NCI-H146 treated with DMSO at 0.1 percent for 48 hours (cell line): ENCODE measurements at regions not wholly inside any gene's neighbourhood (a gene's known extent, or its start where the extent isn't known, plus 50 kb on each side); places are given as distances from the start of the nearest gene placed in this dataset.
"Not testable (repeated sequence)": the region's sequence is repeated elsewhere in the genome, so short reads cannot be mapped to it uniquely, and the experiment has no call there.

ENCODE experiments used
- DNase-seq: peaks from one replicate; lab custom pipeline; 2025; ENCODE audit not compliant: unreplicated experiment; lab: John Stamatoyannopoulos, UW

DNA sequence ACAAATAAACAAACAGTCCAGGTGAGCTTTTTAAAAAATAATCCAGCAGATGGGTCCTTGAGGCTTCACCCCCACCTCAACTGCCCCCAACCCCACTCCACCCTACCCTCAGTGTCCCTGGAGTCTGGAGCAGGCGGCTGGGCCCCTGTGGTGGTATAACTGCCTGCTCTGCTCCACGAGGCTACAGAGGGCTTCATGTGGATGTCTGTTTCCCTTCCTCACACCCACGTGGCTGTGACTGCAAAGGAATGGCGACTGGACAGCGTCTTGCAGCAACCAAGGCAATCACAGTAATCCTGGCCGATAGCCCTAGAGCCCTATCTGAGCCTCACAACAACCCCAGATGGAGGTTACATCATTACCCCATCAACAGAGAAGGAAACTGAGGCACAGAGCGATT, 76.5 kb downstream of the SLC2A10 start:
- no peak for DNase-seq

DNA sequence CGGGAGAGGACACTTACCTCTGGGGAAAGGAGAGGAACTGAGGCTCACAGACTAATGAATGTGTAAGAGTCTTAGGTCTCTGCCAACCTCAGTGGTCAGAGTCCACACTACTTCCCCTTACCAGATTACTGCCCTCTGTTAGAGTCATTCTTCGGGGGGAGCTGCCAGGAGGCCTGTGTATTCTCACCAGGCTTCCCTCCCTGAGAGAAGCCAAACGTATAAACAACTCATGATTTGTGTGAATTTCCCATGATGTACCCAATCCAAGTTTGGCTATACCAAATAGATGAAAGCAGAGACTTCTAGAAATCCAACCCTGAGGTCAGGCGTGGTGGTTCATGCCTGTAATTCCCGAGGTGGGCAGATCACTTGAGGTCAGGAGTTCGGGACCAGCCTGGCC, 77.1 kb downstream of the SLC2A10 start:
- no peak for DNase-seq

DNA sequence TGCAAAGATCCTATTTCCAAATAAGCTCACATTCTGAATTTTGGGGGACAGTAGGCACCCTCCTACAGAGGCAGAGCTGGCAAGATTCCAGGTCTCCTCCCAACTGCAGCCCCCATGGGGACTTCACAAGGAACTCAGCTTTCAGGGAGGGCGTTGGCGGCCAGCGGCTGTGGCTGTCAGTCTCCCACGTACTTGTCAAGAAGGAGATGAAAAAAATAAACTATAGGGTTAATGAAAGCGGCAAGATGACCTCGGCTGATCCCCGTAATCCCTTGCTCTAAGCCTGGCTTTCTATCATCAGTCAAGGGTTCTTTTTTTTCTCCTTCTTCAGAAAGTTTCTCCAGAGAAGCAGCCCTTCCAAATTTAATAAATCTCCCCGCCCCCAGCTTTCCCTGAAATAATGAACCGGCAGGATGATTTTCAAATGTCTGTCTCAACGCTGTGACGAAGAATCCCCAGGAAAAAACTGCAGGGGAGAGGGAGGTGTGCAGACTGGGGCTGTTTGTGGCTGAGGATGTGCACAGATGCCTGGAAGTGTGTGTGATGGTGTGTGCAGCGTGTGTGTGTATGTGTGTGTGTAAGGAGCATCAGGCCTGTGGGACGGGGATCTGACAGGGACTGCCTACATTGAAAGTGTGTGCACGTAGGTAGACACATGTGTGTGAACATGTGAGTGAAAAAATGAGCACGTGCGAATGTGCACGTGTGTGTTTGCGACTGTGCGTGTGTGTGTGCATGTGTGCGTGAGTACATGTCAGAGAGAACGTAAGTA, 78.7 kb downstream of the SLC2A10 start:
- DNase-seq = no peak

DNA sequence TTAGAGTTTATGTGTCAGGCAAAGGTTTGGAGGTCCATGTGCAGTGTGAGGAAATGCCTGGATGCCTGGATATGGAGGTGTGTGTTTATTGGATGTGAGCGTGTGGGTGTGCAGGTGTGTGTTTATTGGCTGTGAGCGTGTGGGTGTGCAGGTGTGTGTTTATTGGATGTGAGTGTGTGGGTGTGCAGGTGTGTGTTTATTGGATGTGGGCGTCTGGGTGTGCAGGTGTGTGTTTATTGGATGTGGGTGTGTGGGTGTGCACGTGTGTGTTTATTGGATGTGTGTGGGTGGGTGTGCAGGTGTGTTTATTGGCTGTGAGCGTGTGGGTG, 79.3 kb downstream of the SLC2A10 start:
- not testable (repeated sequence) for DNase-seq

DNA sequence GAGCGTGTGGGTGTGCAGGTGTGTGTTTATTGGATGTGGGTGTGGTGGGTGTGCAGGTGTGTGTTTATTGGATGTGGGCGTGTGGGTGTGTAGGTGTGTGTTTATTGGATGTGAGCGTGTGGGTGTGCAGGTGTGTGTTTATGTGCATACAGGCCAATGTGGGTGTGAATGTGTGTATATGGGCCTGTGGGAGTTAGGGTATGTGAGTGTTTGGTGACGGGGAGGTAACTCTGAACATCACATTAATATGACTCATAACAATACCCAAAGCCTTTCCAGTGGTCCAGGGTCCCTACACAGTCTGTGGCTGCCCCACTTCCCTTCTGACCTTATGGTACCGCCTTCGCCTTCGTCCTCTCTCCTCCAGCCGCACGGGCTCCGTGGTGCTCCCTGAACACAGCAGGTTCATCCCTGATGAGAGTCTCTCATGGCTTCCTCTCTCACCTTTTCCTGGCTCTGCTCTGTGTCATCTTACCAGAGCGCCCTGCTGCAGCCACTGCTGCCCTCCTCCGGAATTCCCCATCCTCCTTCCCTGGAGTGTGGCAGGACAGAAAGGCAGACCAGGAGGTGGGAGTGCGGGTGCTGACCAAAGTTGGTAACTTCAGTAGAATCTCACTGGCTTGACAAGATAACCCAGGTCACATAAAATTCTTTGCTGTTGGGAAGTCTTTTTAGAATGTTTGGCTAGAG, 80.0 kb downstream of the SLC2A10 start:
- no peak for DNase-seq

DNA sequence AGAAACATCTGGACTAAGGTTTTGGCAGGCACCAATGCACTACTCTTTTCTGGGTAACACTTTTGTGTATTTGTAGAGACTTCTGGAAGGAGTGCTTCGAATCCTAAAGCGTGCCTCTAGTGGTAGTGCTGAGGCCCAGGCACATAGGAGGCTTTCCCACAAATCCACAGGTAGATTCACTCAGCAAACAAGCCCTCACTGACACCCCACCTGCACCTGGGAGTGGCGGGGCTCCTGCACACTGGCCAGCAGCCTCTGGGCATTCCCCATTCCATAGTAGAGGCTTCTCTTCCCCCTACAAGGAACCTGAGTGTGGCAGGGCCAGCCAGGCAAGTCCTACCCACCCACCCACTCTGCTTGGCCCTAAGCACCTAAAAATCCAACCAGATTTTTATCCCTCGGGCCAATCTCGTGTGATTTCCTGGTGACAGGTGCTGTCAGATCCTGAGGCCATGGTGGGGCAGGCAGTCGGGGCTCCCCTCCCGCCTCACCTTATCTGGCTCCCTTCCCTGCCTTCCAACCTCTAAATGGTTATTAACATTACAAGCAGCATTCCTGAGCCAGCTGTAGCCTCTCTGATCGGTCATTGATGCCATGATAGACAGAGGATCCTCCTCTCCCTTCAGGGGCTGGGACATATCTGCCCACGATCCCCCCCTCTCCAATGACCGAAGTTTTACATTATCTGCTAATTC, 82.4 kb downstream of the SLC2A10 start:
- DNase-seq = no peak

DNA sequence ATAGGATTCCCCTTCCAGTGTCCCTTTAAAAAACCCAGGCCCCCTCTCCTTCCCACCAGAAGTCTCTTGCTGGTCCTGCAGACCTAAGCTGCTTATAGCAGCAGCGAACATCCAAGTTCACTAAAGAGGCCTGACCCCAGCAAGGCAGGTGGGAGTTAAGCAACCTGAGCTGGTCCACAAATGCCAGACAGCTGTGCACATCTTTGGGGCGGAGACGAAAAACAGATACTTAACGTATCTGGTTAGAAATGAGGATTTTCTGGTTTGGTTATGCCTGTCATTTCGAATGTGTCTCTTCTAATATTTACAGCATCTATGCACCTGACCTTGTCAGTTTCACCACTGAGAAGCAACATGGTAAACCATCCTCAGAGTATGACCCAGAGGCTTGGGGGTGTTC, 87.8 kb downstream of the SLC2A10 start:
- no peak for DNase-seq

DNA sequence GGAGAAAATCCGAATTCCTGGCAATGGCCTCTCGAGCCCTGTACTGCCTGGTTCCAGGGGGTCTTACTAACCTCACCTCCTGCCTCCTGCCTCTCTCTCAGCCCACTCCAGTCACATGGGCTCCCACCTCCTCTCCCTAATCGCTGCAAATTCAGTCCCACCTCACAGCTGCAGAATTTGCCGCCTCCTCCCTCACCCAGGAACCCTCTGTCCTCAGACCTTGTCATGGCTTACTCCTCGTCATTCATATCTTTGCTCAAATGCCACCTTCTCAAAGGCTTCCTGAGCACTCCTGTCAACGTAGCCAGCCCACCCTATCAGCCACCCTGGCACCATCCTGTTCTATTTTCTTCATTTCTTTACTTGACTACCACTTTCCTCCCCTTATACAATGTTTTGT, 89.0 kb downstream of the SLC2A10 start:
- no peak for DNase-seq

DNA sequence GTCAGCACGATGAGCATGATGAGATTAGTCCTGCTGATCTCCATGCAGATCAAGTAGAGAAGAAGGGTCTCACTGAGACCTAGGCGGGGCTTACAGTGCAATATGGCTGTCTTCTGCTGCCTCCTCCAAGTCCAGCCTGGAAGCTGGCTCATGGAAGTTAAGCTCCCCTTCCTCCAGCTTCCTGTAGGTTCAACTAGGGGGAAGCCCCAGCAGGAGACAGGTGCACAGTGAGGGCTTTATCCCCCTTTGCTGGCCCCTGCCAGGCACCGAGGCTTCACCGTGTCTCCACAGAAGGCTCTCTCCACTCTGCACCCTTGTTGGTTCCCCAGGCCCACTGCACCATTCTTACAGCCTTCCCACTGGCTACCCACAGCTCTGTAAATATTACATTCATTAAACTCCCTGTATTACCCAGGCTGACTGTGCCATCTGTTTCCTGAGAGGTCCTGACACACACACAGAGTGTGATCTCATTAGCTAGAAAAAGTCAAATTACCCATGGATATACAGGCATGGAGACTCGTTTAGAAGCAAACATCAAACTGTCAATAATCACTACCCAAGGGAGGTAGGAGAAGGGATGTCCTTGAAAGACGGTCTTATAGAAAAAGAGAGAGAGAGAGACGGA, 90.4 kb downstream of the SLC2A10 start:
- peak; percentile 83 for DNase-seq

DNA sequence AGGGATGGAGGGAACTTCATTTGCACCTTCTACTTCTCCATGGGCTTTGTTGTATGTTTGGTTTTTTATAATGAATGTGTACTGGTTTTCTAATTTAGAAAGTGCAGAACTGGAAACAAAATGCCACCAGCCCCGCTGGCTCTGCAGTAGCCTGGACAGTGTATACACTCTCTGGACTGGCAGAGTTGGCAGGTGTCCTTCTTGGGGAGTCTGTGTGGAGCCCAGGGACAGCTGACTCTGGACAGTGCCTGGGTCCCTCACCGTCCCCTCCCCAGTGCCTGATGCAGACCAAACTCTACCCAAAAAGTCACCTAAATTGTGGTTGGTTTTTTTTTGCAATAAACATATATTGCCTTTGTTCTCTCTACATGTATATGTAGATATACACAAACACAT, 91.0 kb downstream of the SLC2A10 start:
- DNase-seq = no peak

DNA sequence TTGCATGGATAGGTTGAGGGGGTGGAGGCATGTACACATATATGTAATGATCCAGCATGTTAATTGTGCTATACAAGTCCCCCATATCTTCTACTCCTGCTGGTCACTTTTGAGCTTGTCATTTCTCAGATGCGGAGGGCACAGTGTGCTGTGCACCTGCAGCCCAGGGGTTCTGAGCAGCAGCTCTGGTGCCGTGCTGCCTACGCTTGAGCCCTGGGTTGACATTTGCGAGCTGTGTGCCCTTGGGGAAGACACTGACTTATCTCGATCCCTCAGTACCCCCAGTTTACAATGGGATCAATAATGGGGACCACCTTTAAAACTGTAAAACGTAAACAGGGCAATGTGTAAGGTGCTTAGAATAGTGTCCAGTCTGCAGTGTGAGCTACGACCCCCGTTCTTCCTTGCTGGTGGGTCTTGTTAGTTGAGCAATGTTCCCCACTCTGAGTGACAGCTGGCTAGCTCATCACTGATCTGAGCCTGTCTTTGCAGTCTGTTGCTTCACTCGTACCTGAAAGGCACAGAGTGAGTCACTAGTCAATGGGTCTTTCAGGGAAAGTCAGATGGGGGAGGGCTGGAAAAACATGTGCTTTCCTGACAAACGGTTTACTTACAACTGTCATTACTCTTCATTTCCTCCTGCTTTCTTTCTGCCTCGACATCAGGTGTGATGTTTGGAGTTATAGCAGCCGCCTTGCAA, 91.7 kb downstream of the SLC2A10 start:
- DNase-seq = no peak

DNA sequence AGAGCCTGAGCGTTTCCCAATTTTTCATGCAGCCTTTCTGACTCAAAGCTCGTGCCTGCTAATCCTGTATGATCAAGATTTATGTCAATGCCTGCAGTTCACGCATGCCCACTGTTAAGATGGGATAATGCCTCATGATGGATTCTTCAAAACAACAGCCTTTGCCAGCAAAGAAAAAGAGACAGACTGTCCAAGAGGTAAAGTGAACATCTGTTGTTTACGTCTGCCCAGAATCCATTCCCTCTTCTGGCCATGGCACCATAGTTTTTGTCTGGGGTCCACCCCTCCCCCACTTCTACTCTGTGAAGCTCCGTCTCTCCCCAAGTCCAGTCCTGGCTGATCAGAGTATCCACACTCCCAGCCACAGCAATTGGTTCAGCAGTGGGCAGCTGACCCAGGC, 91.9 kb upstream of the EYA2 start:
- DNase-seq = no peak

DNA sequence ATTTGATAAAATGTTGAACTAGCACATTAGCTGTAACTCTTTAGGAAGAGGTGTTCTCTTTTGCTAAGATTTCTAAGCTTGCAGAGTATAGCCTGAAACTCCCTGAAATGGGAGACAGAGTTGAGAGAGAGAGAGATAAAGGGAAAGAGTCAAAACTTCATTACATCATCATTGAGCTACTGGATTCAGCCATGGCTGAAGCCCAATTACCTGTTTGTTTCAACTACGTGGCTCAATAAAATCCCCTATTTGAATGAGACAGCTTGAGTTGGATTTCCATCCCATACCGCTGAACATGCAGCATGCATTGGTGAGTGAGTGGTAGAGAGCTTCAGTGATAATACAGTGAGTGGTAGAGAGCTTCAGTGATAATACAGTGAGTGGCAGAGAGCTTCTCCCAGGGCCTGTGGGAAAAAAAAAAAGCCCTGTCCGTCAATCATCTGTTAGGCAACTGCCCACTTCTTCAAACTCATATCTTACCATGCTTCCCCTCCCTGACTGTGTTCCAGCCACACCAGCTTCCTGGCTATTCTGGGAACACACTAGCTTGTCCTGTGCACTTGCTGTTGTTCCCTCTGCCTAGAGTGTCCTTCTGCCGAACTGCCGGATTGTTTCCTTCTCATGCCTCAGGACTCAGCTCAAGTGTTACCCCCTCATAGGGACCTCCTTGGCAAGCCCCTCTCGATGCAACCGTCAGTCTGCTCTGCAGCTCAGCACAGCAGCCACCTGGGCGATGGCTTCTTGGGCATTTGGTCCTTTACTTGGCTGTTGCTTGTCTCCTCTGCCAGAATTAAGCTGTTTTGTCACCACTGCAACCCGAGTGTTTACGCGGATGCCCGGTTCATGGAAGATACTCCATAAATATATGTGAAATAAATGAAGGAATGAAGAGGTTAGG, 91.3 kb upstream of the EYA2 start:
- DNase-seq = no peak

DNA sequence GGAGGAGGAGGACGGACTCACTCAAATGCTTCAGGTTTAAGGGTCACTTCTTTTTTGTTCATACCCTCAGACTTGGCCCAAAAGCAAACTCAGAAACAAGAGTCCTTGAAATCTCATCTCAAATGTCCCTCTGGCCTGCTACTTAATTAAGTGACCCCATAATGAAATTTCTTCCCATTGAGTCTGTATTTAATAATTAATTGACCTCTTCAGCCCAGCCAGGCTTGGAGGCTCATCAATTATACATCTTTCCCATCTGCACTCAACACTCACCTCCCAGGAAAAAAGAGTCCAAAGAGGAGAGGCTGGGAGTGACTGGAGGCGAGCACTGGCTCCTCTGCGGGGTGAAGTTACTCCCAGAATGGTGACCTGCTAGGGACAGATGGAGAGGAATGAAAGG, 90.5 kb upstream of the EYA2 start:
- DNase-seq = no peak

DNA sequence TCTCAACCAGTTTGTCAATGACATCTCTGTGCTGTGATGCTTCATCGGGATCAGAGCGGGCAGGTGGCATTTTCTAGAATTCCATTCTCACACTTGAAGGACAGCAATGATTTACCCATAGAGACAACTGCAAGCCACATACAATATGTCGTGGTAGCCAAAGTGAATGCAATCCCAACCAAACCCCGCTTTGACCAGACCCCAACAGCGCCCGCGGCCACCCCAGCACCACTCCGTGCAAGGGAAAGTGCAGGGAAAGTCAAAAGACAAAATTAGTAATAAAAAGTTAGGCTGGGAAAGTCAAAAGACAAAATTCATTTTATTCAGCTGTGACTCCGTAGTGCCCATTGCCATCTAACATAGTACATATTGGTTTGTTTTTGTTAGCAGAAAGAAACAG, 88.8 kb upstream of the EYA2 start:
- no peak for DNase-seq

DNA sequence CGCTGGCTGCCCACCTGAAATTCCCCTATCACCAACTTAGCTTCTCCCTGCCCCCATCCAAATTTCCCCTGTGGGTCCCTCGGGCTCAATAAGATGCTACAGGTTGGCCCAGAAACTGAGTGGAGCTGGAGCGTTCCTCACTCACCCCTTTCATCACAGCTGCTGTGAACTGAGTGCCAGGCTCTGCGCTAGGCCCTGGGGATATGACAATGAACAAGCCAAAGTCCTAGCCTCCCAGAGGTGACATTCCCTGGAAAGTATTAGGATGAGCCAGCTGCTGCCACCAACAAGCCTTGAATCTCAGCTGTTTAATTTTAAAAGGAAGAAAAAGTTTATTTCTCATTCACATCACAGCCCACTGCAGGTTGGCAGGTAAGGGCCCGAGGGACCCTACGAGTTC, 86.6 kb upstream of the EYA2 start:
- DNase-seq = no peak

DNA sequence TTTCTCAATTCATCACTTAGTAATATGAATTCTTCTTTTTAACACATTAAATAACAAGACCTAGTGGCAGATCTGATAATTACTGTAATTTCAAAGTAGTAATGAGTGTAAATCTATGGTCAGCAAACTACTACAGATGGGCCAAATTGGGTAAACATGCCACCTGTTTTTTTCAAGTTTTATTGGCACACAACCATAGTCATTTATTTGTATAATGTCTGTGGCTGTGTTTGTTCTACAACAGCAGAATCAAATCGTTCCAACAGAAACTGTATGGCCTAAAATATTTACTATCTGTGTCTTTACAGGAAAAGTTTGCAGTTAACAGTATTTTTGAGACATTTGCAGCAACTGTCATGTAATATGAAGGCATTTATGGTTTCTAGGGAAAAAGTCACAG, 86.1 kb upstream of the EYA2 start:
- DNase-seq = peak; percentile 58

DNA sequence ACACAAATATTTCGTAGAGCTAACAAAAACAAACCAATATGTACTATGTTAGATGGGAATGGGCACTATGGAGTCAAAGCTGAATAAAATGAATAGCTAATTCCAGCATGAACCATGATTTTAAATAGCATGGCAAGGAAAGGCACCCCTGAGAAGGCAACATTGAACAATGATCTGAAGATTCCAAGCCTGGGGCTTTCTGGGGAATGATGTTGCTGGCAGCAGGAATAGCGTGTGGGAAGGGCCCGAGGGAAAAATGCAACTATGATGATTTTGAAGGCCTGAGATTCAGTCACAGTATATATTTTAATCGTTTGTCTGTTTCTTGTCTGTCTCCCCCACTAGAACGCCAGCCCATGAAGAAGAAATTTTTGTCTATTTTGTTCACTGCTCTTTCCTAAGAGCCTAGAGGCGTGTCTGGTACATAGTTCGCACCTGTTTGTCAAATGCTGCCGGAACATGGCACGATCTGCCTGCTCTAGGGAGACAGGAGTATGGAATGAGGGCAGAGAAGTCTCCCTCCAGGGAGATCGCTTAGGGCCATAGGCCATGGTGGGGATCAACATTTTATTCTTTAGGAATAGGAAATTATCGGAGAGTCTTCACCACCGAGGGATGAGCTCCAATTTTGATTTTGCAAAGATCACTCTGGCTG, 84.8 kb upstream of the EYA2 start:
- no peak for DNase-seq

DNA sequence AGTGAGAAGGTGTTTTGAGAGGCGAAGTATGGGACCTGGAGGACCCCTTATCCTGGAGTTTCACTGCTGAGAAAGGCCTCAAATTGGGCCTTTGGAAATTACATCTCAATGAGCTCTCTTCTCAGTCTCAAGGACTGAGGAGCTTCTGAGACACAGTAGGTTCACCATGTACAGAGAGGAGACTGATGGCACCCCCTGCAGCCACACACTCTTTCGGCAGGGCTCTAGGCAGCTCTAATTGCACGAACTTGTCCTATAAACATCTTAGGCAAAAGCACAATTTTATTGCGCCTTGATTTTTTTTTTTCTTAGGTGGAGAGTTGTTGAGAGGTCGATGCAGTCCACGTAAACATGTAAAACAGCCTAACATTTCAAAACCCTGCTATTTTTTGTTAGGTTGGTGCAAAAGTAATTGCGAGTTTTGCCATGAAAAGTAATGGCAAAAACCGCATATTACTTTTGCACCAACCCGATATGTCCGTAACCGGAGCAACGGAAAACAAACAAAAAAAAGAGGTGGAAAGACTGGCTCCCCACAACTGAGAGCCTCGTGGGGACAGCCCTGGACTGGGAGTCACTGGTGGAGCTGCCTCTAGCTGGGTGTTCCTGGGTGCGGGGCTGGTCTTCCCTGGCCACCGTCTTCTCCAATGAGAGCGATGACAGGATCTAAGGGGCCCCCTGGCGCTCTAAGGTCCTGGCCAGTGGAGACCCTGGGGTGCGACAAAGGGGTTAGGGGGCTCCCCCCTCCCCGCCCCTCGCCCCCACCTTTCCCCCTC, 84.0 kb upstream of the EYA2 start:
- DNase-seq = peak; percentile 84
